Neuronal stem cell (in vitro differentiated cells): ENCODE measurements at regions not wholly inside any gene's neighbourhood (a gene's known extent, or its start where the extent isn't known, plus 50 kb on each side); places are given as distances from the start of the nearest gene placed in this dataset.

Experiments
- DNase-seq: peaks from one replicate; pipeline ENCODE4 v3.0.0-alpha.2; 2013; ENCODE audit warnings: low spot score
- H2AFZ ChIP-seq: one replicate; pipeline ENCODE4 v1.6.1; 2013; ENCODE audit warnings: mild to moderate bottlenecking, low read length, inconsistent platforms
- H2AK5ac ChIP-seq: 2 replicates; pipeline ENCODE4 v1.6.1; 2013; ENCODE audit warnings: low read depth, mild to moderate bottlenecking, inconsistent platforms, low read length, moderate library complexity, mixed read lengths
- H2BK120ac ChIP-seq: 2 replicates; pipeline ENCODE4 v1.6.1; 2013; ENCODE audit warnings: low read depth, mild to moderate bottlenecking, inconsistent platforms, low read length, moderate library complexity, mixed read lengths
- H2BK12ac ChIP-seq: one replicate; pipeline ENCODE4 v1.6.1; 2013; ENCODE audit warnings: low read length, inconsistent platforms
- H2BK15ac ChIP-seq: 2 replicates; pipeline ENCODE4 v1.6.1; 2013; ENCODE audit warnings: mild to moderate bottlenecking, low read length, inconsistent platforms, mixed read lengths
- H2BK5ac ChIP-seq: one replicate; pipeline ENCODE4 v1.6.1; 2013; ENCODE audit warnings: inconsistent platforms, mild to moderate bottlenecking, low read length, moderate library complexity
- H3K14ac ChIP-seq: one replicate; pipeline ENCODE4 v1.6.1; 2013; ENCODE audit warnings: low read length, inconsistent platforms
- H3K18ac ChIP-seq: 2 replicates; pipeline ENCODE4 v1.6.1; 2013; ENCODE audit warnings: low read length, inconsistent platforms
- H3K23ac ChIP-seq: 2 replicates; pipeline ENCODE4 v1.6.1; 2013; ENCODE audit warnings: low read depth, mild to moderate bottlenecking, mixed read lengths, low read length, inconsistent platforms; ENCODE audit not compliant: poor library complexity
- H3K27ac ChIP-seq: replicated peaks from 3 replicates; pipeline ENCODE4 v1.5.1; 2013; ENCODE audit warnings: low read length, inconsistent platforms
- H3K27me3 ChIP-seq, 3 experiments: 2 replicates each; pipeline ENCODE4 v1.6.1; 2013; ENCODE audit warnings: low read length in 3 of 3, mild to moderate bottlenecking in 2 of 3, inconsistent platforms in 1 of 3, low read depth in 1 of 3, mixed read lengths in 1 of 3, moderate library complexity in 1 of 3; ENCODE audit not compliant: control insufficient read depth in 3 of 3, insufficient read depth in 3 of 3
- H3K36me3 ChIP-seq, 2 donors: replicated peaks in 1 of 2; 2 replicates each; pipeline ENCODE4 v1.6.1; 2013; ENCODE audit warnings: low read length in 2 of 2; ENCODE audit not compliant: control insufficient read depth in 2 of 2, insufficient read depth in 2 of 2
- H3K4ac ChIP-seq: 2 replicates; pipeline ENCODE4 v1.6.1; 2013; ENCODE audit warnings: inconsistent platforms, mild to moderate bottlenecking, low read length, moderate library complexity
- H3K4me1 ChIP-seq, 2 donors: 1 replicate in 1 of 2; 2 replicates in 1 of 2; pipeline ENCODE4 v1.6.1; 2013; ENCODE audit warnings: low read length in 2 of 2, low read depth in 1 of 2; ENCODE audit not compliant: control insufficient read depth in 2 of 2, insufficient read depth in 1 of 2
- H3K4me2 ChIP-seq: one replicate; pipeline ENCODE4 v1.6.1; 2013; ENCODE audit warnings: mild to moderate bottlenecking, low read length, inconsistent platforms; ENCODE audit not compliant: insufficient read depth, poor library complexity, severe bottlenecking
- H3K4me3 ChIP-seq, 2 donors: 2 replicates each; pipeline ENCODE4 v1.5.1; 2013; ENCODE audit warnings: low read length in 2 of 2, mild to moderate bottlenecking in 2 of 2, inconsistent platforms in 1 of 2, moderate library complexity in 1 of 2
- H3K79me1 ChIP-seq: one replicate; pipeline ENCODE4 v1.6.1; 2013; ENCODE audit warnings: low read depth, mild to moderate bottlenecking, inconsistent platforms, low read length, moderate library complexity
- H3K9ac ChIP-seq: one replicate; pipeline ENCODE4 v1.6.1; 2013; ENCODE audit warnings: mild to moderate bottlenecking, low read depth, low read length, inconsistent platforms; ENCODE audit not compliant: poor library complexity
- H3K9me3 ChIP-seq, 2 donors: replicated peaks in 1 of 2; 2 replicates each; pipeline versions ENCODE3 to v1.6.1; 2013; ENCODE audit warnings: low read length in 2 of 2, mild to moderate bottlenecking in 2 of 2, inconsistent platforms in 1 of 2, low read depth in 1 of 2, mixed read lengths in 1 of 2, moderate library complexity in 1 of 2; ENCODE audit not compliant: control insufficient read depth in 2 of 2, insufficient read depth in 1 of 2
- H4K8ac ChIP-seq: one replicate; pipeline ENCODE4 v1.6.1; 2013; ENCODE audit warnings: low read depth, mild to moderate bottlenecking, inconsistent platforms, low read length, moderate library complexity
- H4K91ac ChIP-seq: one replicate; pipeline ENCODE4 v1.6.1; 2013; ENCODE audit warnings: low read length, low read depth, mild to moderate bottlenecking, inconsistent platforms; ENCODE audit not compliant: poor library complexity
- WGBS, 2 donors: extraction: QIAGEN DNeasy Blood & Tissue Kit; methylation state at CpG; one replicate each; pipeline ENCODE4 v1.1.7; 2013; ENCODE audit warnings: missing lambda C conversion rate in 2 of 2, mixed read lengths in 1 of 2; ENCODE audit not compliant: insufficient read length in 2 of 2, insufficient replicate concordance in 1 of 2; ENCODE audit errors: extremely low coverage in 2 of 2; 5-methylcytosine and 5-hydroxymethylcytosine counted together

DNA sequence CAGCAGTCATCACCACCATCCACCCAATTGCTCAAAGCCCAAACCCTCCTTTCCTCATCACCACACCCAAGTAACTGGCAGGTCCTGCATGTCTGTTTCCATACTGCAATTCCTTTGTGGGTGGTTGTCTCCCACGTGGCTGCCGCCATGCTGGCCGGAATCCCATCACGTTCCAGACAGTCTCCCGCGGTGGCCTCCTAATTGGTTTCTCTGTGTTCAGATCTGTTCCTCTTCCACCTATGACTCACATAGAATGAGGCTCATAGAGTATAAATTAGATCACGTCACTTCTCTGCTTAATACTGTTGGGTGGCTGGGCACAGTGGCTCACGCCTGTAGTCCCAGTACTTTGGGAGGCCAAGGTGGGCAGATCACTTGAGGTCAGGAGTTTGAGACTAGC is 813.0 kb downstream of the TYW1 start:
- Histone ChIP-seq H3K27ac (no peak overlapping the region), H3K79me1 (no peaks in the 10 kb centered on the region), H3K4me3 (no peak overlapping the region), H3K27me3 (no peaks in the 10 kb centered on the region), H4K91ac (no peak overlapping the region), H3K18ac (no peak overlapping the region), H2BK120ac (no peak overlapping the region), H3K9ac (no peak overlapping the region), H4K8ac (no peak overlapping the region), H3K23ac (no peak overlapping the region), H2BK15ac (no peak overlapping the region), H3K14ac (no peak overlapping the region), H2BK5ac (no peak overlapping the region), H3K4me1 (no peaks in the 10 kb centered on the region), H3K4me2 (no peak overlapping the region), H3K9me3 (peaks cover 0 to 3% of the 10 kb centered on the region in 2 donors), H3K36me3 (no peaks in the 10 kb centered on the region), H2AFZ (no peak overlapping the region), H3K4ac (no peak overlapping the region), H2BK12ac (no peak overlapping the region), H2AK5ac (no peak overlapping the region)
- DNase-seq = no peak
- no CpG with 5 or more reads among the region's 8 CpGs for WGBS, 2 donors

DNA sequence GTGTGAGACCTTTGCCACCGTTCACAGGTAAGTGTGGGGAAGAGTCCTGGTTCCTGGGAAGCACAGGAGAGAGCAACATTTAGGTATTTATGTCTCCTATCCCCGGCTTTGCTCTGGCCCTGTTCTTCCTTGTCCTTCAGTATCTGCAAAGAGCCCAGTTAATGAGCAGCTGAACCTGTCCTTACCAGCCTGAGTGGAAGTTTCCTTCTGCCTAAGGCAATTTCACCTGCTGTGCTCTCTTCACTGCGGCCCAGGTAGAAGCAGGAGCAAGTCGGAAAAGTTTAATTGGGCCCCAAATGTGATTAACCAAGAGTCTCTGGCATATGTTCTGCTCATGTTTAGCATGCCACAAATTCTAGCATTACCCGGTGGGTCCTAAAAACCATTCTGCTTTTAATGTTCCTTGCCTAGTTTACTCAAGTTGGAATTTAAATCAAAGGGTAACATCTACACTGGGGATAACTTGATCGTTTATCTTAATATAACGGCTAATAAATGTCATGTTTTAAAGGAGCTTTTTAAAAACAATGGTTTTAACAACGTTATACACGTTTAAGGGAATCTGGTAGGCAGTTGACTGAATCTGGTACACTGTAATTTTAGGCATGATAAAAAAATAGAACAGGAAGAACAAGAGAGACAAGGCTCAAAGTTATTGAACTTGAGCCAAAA is 817.1 kb downstream of the TYW1 start:
- Histone ChIP-seq H2AK5ac (no peak overlapping the region), H3K27ac (no peak overlapping the region), H3K14ac (no peak overlapping the region), H3K4me2 (no peak overlapping the region), H3K9me3 (no peaks in the 10 kb centered on the region), H3K23ac (no peak overlapping the region), H3K18ac (no peak overlapping the region), H3K27me3 (no peaks in the 10 kb centered on the region), H2BK120ac (no peak overlapping the region), H3K36me3 (no peaks in the 10 kb centered on the region), H4K8ac (no peak overlapping the region), H3K9ac (no peak overlapping the region), H3K4me1 (no peaks in the 10 kb centered on the region), H3K4ac (no peak overlapping the region), H2AFZ (no peak overlapping the region), H2BK15ac (no peak overlapping the region), H2BK12ac (no peak overlapping the region), H3K79me1 (no peaks in the 10 kb centered on the region), H4K91ac (no peak overlapping the region), H3K4me3 (no peak overlapping the region), H2BK5ac (no peak overlapping the region)
- no CpG with 5 or more reads among the region's 9 CpGs for WGBS, 2 donors
- no peak for DNase-seq

DNA sequence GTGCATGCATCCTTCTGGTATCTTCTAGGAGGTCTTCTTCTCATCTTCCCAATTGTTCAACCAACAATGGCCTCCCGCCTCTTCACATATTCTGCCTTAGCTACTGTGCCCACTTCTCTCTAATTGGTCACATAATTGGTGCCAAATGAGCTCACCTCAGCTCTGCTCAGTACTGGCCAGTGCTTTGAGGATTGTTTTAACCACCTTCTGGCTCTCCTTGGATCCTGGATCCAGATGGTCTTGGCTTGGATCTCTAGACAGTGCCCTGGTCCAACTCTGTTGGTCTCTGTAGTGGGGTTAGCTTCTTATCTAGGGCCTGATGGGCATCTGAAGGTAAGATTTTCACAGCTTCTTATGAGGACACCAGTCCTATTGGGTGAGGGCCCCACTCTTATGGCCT is 820.8 kb downstream of the TYW1 start:
- H2AFZ ChIP-seq = no peak overlapping the region
- H3K14ac ChIP-seq = no peak overlapping the region
- no peak overlapping the region for H2BK12ac ChIP-seq
- H2AK5ac ChIP-seq = no peak overlapping the region
- H2BK120ac ChIP-seq = no peak overlapping the region
- no peak overlapping the region for H3K23ac ChIP-seq
- no peaks in the 10 kb centered on the region for H3K9me3 ChIP-seq
- no peak overlapping the region for H3K27ac ChIP-seq
- no peak overlapping the region for H3K18ac ChIP-seq
- no peak overlapping the region for H3K4me2 ChIP-seq
- no peak for DNase-seq
- H2BK15ac ChIP-seq = no peak overlapping the region
- H4K91ac ChIP-seq = no peak overlapping the region
- no peak overlapping the region for H3K4me3 ChIP-seq
- no peak overlapping the region for H3K9ac ChIP-seq
- no CpG with 5 or more reads among the region's 1 CpG for WGBS, 2 donors
- H3K79me1 ChIP-seq = no peaks in the 10 kb centered on the region
- H3K4ac ChIP-seq = no peak overlapping the region
- no peaks in the 10 kb centered on the region for H3K36me3 ChIP-seq
- peaks cover 0 to 1% of the 10 kb centered on the region in 2 donors for H3K4me1 ChIP-seq
- no peak overlapping the region for H4K8ac ChIP-seq
- H3K27me3 ChIP-seq = no peaks in the 10 kb centered on the region
- no peak overlapping the region for H2BK5ac ChIP-seq

DNA sequence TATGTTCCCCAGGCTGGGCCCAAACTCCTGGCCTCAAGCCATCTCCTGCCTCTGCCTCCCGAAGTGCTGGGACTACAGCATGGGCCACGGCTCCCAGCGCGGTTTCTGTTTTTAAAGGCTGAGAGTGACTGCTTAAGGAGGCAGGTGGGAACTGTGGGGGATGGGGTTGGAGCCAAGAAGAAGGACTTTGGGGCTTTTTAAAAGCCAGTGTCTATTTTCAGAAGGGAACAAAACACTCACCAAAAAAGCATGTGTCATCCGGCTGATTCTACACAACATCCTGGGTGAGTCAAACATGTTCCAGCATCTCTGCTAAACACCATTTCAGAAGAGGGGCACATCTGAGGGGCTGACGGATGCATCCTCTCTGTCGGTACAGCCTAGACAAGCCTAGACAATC is 824.5 kb downstream of the TYW1 start:
- no peak overlapping the region for H2BK15ac ChIP-seq
- H3K9me3 ChIP-seq = no peaks in the 10 kb centered on the region
- no peak overlapping the region for H3K18ac ChIP-seq
- WGBS, 2 donors = no CpG with 5 or more reads among the region's 7 CpGs
- H2BK5ac ChIP-seq = no peak overlapping the region
- no peak overlapping the region for H3K4me3 ChIP-seq
- no peak overlapping the region for H3K14ac ChIP-seq
- H3K27me3 ChIP-seq = no peaks in the 10 kb centered on the region
- no peak for DNase-seq
- H3K4me2 ChIP-seq = no peak overlapping the region
- no peaks in the 10 kb centered on the region for H3K79me1 ChIP-seq
- H2BK120ac ChIP-seq = no peak overlapping the region
- H3K23ac ChIP-seq = no peak overlapping the region
- no peak overlapping the region for H2AK5ac ChIP-seq
- no peak overlapping the region for H3K4ac ChIP-seq
- H3K4me1 ChIP-seq = peaks cover 0 to 1% of the 10 kb centered on the region in 2 donors
- H2BK12ac ChIP-seq = no peak overlapping the region
- H3K27ac ChIP-seq = no peak overlapping the region
- H4K91ac ChIP-seq = no peak overlapping the region
- H4K8ac ChIP-seq = no peak overlapping the region
- no peak overlapping the region for H2AFZ ChIP-seq
- no peaks in the 10 kb centered on the region for H3K36me3 ChIP-seq
- no peak overlapping the region for H3K9ac ChIP-seq
